ENCODE measurements at regions not wholly inside any gene's neighbourhood (a gene's known extent, or its start where the extent isn't known, plus 50 kb on each side); places are given as distances from the start of the nearest gene placed in this dataset.
"Not testable (repeated sequence)": the region's sequence is repeated elsewhere in the genome, so short reads cannot be mapped to it uniquely, and the experiment has no call there.

DNA sequence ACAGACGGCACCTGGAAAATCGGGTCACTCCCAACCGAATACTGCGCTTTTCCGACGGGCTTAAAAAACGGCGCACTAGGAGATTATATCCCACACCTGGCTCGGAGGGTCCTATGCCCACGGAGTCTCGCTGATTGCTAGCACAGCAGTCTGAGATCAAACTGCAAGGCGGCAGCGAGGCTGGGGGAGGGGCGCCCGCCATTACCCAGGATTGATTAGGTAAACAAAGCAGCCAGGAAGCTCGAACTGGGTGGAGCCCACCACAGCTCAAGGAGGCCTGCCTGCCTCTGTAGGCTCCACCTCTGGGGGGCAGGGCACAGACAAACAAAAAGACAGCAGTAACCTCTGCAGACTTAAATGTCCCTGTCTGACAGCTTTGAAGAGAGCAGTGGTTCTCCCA, 64.5 kb downstream of the SLC30A10 start:
- DNase-seq (ENCODE audit: low spot score) = not testable (repeated sequence)

DNA sequence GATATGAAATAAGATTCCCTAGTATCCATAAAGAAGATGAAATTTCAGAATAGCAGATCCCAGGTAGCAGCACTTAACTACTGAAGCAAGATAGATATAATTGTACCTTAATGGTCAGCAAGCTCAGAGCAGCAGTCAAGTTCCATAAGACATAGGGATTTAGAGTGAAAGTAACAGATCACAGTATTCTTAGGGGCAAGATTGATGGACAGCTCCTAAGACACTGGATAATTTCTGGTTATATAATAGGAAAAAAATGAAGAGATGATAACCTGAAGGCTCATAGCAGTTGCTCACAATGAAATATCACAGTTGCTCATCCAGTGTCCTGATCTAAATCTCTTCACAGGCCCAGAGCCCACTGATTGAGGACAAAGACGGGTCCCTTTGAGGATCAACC, 66.0 kb downstream of the SLC30A10 start:
- no peak for DNase-seq (ENCODE audit: low spot score)

DNA sequence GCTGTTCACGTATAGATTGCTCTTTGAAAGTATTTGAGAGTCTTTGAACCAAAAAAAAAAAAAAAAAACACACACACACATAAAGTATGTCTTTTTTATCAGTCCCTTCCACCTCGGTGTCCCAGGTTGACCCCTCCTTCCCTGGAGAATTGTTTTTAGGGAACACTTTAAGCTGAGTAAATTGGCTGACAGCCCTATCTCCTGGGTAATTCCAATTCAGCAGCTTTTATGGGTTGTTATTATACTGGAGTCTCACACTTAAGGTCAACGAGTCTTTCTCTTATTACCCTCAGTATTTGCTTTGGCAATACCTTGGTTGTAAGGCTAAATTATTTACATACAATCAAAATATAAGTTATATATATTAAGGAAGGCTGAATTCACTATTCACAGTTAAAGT, 69.4 kb downstream of the SLC30A10 start:
- DNase-seq (ENCODE audit: low spot score) = no peak

DNA sequence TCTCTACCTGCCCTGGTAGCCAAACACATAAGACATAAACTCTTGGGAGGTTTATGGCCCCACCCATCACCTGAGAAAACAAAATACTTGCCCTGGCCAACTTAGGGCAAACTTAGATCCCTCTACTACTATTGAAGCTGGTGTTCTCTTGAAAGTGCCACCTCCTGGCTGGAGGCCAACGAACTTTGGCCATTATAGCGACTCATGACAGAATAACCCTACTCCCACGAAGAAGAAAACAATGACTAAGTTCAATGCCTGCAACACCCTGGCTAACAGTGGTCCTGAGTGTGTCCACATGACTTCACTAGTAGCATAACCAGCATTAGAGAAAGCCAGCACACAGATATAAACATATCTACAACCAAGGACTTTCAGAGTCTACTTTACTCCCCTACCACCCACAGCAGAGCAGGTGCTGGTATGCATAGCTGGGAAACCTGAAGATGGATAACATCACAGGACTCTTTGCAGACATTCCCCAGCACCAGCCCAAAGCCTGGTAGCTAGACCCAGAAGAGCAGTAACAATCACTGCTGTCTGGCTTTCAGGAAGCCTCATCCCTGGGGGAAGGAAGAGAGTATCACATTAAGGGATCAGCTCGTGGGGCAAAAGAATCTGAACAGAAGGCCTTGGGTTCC, 81.0 kb downstream of the SLC30A10 start:
- DNase-seq (ENCODE audit: low spot score) = peak; percentile 63

DNA sequence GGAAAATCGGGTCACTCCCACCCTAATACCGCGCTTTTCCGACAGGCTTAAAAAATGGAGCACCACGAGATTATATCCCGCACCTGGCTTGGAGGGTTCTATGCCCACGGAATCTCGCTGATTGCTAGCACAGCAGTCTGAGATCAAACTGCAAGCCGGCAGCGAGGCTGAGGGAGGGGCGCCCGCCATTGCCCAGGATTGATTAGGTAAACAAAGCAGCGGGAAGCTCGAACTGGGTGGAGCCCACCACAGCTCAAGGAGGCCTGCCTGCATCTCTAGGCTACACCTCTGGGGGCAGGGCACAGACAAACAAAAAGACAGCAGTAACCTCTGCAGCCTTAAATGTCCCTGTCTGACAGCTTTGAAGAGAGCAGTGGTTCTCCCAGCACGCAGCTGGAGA, 88.8 kb downstream of the SLC30A10 start:
- DNase-seq (ENCODE audit: low spot score) = not testable (repeated sequence)

DNA sequence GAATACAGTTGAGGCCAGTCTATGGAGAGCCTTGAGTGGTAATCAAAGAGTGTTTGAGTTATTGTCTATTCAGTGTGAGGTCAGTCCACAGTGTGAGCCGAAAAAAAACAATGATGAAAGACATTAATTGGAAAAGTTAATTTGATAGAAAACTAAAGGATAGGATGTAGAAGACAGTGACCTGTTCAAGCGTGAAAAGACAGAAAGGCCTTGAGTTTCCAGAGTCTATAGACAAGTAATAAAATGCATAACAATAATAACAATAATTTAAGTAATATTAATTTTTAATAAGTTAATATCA, 90.4 kb downstream of the SLC30A10 start:
- DNase-seq (ENCODE audit: low spot score) = no peak

DNA sequence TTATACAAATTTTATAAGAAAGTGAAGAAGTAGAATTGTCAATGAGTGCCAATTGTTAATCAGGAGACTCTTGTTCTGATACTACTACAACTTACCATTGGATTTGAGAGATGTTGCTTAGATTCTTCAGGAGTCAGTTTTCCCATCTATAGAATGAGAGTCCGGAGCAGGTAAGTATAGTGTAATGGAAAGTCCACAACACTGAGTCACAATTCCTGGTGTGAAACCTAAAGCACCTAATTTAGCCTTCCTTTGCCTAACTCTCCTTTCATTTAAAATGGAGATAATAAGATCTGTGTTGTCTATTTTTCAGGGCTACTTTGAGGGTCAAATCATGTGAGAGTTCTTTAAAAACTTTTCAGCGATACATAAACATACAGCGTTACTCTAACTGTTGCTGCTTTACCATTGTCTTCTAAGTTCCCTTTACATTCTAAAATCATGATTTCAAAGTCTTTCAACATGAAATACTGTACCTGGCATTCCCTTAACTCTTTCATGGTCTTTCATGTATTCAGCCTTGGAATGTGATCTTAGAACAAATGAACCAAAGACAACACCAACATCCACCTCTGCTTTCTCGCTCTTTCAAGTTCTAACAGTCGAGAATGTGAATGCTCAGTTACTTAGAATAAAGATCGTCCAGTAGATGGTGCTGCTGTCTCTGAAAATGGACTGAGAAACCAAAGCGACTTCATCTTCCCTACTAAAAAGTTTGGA, 90.9 kb downstream of the SLC30A10 start:
- DNase-seq (ENCODE audit: low spot score) = peak; percentile 55

DNA sequence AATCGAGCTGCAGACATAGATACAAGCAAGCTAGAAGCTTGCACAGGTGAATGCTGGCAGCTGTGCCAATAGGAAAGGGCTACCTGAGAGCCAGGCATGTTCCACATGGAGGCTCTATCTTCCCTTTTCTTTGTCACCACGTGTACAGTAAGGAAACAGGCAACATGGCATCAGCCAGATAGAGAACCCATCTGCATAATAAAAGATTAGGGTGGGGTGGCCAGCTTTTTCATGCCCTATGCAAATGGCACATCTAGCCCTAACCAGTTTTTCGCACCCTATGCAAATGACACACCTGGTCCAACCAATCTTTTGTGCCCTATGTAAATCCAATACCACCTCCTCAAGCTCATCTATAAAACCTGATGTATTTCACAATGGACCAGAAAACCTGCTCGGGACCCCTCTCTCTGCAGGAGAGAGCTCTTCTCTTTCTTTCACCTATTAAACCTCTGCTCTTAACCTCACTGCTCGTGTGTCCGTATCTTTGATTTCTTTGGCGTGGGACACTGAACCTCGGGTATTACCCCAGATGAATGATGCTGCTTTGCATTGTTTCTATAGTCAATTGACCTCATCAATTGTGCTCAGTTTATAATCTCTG, 93.9 kb downstream of the SLC30A10 start:
- DNase-seq (ENCODE audit: low spot score) = no peak

DNA sequence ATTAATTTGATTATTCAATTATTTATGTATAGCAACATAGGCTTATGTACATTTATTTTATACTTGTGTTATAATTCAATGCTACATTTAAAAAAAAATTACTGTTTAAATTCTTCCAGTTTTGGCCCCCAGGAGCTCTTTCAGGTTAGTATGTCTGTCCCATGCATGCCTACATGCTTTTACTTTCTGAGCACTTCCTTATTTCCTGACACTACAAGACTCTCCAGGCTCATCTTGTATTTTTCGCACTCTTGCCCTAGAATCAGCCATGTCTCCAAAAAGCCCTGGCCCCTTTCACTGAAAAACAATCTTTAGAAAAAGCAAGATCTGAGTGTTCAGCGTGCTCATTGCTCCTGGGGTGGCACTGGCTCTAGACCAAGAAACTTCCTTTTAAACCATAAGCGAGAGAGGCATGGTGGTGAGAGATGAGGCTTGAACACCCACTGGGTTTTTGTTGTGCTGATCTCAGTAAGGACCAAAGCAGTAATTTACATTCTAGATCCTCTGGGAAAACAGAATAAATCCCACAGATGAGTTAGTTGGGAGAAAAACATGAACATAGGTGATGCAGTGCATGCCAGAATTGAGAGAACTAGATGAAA, 95.0 kb downstream of the SLC30A10 start:
- no peak for DNase-seq (ENCODE audit: low spot score)

DNA sequence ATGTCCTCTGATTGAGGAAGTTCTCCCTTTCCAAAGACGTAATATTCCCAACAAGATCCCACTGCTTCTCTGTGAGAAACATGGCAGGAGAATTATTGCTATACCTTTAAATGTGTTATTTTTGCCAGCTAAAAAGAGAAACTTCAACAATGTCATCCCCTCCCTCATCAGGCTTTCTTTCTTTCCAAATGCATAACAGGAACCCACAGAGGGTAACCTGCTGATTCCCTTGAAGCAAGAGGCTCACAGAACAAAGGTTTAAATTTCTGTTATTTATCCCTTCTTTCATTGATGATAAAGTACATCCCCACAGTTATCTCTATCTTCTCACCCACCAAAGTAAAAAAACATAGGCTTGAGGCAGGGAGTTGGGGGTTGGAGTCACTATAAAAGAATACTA, 102.1 kb downstream of the SLC30A10 start:
- DNase-seq (ENCODE audit: low spot score) = no peak

DNA sequence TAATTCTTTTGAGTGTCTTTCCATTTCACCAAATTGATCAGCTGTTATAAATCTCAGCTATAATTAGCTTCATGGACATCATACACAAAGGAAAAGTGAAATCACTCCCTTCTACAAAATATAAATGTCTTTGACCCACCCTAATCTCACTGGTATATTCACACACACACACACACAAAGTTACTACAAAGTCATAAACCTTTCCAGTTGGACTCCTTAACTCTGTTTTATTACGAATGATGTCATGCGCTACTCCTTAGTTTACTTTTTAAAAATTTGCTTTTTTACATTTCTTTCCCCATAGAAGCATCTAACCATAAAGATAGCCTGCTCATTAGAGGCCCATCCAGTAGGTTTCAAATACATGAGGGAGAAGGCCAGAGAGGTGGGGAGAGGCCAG, 103.0 kb downstream of the SLC30A10 start:
- DNase-seq (ENCODE audit: low spot score) = no peak

DNA sequence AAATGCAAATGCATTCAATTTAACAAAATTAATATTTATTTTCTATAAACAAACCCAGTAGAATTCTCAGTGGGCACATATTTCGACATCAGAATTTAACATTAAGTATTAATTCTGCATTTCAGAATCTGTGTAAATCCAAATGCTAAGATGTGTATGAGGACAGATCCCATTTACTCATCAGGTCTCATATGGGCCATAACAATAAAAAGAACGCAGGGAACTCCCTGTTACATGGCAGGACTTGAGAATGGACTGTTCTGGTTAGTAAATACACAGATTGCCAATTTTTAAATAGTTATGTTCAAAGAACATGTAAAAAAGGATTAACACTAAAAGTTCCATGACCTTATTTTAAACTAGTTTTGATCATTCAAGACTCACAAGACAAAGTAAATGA, 104.0 kb downstream of the SLC30A10 start:
- DNase-seq (ENCODE audit: low spot score) = no peak

DNA sequence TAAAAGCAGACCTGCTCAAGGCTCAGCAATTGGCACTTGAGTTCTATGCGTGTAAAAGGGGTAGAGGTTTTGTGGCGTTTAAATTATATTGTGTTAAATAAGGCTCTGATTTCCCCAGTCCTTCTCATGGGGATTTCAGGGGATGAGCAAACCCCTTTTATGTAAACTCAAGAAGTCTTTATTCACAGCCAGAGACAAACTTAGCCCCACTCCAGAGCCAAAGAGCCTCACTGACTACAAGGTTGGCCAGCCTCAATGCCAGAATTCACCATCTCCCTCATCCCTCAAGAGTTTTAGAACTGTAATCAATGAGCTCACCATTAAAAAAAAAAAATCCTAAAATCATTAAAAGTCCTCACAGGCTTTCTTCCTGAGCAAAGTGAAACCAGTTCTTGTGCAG, 107.8 kb downstream of the SLC30A10 start:
- no peak for DNase-seq (ENCODE audit: low spot score)

DNA sequence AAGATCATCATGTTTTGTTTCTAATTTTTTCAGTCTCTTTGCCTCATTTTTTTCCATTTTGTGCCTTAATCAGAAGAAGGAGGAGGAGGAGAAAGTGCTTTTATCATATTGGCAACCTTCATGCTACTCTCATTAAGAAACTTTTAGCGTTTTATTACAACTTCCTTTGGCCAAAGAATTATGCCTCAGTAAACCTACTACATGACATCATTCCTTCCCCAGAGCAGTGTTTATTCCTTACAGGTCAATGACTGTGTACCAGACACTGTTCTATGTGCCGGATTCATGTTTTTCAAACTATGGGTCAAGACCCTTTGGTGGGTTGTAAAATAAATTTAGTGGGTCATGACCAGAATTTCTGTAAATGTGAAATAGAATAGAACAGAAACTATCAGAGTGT, 110.4 kb downstream of the SLC30A10 start:
- DNase-seq (ENCODE audit: low spot score) = no peak

DNA sequence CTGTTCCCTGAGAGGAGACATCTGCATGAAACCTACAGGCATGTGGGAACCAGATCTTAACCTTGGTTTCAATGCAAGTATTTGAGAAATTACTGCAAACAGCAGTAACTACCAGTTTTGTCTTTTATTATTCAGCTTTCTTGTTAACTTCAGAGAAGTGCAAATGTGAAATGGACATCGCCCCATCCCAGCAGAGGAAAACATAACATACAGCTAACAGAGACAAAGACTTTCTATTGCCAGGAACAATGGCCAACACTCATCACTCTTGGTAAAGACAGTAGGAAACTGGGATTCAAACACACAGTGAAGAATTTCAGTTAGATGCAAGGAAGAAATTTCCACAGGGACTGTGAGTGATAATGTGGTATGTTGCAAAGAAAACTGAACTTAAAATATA, 115.1 kb downstream of the SLC30A10 start:
- no peak for DNase-seq (ENCODE audit: low spot score)

DNA sequence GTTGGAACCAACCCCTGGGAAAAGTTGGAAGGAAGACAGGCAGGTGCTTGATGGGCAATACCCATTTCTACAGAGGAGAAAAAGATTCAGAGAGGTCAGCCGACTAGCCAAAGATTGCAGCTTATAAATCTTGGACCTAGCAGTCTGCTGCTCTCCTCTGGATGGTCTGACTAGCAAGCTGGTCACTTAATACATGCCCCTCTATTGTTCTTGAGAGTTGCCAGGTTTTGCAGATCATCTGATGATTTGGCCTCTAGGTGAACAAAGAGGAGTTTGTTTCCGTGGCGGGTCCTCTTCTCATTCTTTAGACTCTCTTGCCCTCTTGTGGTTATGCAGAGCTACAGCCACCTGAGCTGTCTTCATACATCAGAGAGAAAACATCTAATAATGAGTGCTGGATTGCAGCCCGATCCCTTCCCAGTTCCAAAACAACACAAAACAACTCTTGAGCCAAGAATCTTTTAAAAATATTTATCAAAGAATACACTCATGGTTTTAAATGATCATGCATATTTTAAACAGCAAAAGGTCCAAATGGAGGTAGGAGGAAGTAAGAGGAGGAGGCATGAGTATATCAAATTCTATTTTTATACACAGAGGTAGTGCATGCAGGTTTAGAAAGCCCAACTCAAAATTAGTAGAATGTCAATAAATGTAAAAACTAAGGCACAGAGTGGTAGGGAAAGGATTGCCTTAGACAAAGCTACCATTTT, 115.7 kb downstream of the SLC30A10 start:
- peak; percentile 77 for DNase-seq (ENCODE audit: low spot score)

DNA sequence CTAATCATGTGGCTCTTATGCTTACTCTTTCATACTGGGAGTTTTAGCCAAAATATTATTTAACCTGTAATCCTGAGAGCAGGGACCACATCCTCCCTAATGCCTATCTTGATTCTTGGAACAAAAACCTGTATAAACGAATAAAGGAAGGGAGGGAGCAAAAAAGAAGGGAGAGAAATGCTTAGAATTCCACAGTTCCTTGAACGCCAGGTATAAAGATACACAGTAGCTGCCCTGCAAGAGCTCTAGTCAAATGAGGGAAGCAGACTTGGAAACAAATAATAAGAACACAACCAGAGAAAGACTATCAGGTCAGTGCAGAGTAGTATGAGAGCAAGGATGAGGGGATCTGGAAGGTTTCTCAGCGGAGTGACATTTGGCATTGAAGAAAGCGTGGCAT, 116.3 kb downstream of the SLC30A10 start:
- DNase-seq (ENCODE audit: low spot score) = no peak

DNA sequence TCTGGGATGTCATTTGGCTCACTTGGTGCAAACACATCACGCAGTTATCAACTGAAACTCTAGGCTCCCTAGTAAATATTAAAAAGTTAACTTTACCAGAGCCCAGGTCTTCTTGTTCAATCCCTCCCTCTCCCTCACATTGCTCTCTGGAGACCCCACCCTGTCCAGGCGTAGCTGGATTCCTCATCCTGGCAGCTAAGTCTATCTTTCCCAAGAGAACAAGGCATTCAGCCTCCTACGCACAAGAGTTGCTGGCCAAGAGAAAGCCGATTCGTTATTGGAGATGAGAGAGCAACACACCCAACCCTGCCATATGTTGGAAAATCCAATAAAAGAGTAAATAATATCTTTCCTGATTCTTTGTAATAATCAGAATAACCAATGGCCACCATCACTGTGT, 117.9 kb downstream of the SLC30A10 start:
- DNase-seq (ENCODE audit: low spot score) = no peak

DNA sequence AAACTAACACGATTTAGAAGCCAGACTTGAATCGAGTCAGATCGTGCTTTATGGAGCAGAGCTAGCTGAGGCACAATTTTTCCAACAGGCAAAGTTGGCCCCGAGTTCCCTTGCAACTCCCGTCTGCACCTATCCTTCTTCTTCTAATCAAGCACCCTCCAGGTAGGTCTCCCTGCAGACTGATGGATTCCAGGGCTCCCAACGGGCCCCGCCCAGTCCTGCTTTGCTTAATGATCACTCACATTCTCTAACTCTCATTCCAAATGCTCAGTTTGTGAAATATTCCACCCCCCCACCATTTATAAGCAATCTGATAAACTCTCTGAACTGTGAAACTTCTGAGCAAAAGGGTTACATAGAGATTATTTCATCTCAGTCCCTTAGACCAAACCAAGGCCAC, 119.6 kb downstream of the SLC30A10 start:
- DNase-seq (ENCODE audit: low spot score) = no peak

DNA sequence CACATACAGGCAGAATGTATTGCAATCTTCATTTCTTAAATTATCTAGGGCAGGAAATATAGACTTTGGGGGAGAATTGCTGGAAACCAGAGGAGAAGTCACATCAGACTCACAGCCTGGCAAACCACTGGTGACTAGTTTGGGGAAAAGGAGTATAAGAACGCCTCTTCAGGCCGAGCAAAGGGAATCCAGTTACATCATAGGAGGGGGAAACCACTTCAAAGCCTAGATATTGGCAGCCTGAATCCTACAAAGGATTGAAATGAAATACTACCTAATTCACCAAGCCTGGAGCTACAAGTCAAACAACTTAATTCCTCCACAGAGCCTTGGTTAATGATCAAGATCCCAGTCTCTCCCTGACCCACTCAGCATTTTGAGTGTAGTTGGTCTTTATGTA, 121.7 kb downstream of the SLC30A10 start:
- DNase-seq (ENCODE audit: low spot score) = no peak

DNA sequence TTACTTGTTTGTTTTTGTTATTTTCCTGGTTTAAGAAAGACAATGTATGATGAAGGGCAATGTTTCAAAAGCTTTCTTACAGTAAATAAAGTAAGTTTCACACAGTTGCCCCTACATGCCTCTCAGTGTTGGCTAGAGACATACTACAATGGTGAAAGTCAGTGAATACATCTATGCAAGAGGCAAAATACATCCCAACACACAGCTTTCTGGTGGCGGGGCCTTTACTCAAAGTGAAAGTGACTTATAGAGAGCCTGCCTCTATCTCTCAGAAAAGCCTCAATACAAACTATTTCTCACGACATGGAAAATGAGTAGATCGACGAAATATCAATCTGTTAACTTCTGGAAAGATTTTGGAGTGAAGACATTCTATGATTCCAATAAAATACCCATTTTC, 122.3 kb downstream of the SLC30A10 start:
- no peak for DNase-seq (ENCODE audit: low spot score)

DNA sequence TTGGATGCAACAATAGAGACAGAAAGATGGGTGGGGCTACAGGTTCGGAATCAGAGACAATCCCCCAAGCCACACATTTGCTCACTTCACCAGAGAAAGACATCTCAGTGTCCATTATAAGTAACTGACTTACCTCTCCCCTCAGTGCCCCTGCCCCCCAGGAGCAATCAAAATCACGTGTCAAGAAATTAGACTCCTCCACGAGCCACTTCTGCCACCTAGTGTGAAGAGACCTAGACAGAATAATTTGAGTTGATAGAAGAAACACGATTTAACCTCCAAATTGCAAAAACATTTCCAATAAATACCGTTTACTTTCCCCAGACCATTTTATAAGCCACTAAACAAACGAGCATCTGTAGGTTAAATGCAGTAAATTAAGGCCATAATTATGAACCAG, 123.2 kb downstream of the SLC30A10 start:
- DNase-seq (ENCODE audit: low spot score) = no peak

Measured in LoVo (cell line).